HEK293 (cell line): ENCODE measurements at regions not wholly inside any gene's neighbourhood (a gene's known extent, or its start where the extent isn't known, plus 50 kb on each side); places are given as distances from the start of the nearest gene placed in this dataset.

Experiments
- CTCF ChIA-PET: fragments of 350-600 bp; formaldehyde crosslinking; extraction: SDS; loops from one replicate; lab custom pipeline; 2021; ENCODE audit warnings: antibody characterized with exemption; lab: Yijun Ruan, JAX
- POLR2A ChIA-PET: fragments of 300-600 bp; formaldehyde crosslinking; extraction: SDS; loops from one replicate; lab custom pipeline; 2020; ENCODE audit warnings: antibody characterized with exemption, inconsistent platforms; lab: Yijun Ruan, JAX
- H3K27ac ChIP-seq: fragments of 200-500 bp; sonication (Bioruptor generic); 2 replicates; pipeline ENCODE4 v1.5.1; 2014; ENCODE audit warnings: low read depth, low read length, control low read depth, inconsistent platforms; ENCODE audit errors: extremely low read depth
- H3K36me3 ChIP-seq, 2 experiments: fragments of 200-500 bp in 1 of 2; sonication (Bioruptor generic) in 1 of 2; 1 replicate in 1 of 2; 2 replicates in 1 of 2; pipeline ENCODE4 v1.5.1; 2014 to 2017; ENCODE audit warnings: inconsistent platforms in 2 of 2, low read length in 2 of 2; ENCODE audit not compliant: control insufficient read depth in 2 of 2, insufficient read depth in 1 of 2
- H3K4me1 ChIP-seq: fragments of 200-500 bp; sonication (Bioruptor generic); 2 replicates; pipeline ENCODE4 v1.5.1; 2014; ENCODE audit warnings: mild to moderate bottlenecking, low read length, inconsistent platforms; ENCODE audit not compliant: control insufficient read depth, insufficient read depth
- H3K4me3 ChIP-seq: 2 replicates; pipeline ENCODE4 v1.5.1; 2011; ENCODE audit warnings: low read depth, mild to moderate bottlenecking, control low read depth, low read length, moderate library complexity
- H3K9me3 ChIP-seq: fragments of 200-500 bp; sonication (Bioruptor generic); 2 replicates; pipeline ENCODE4 v1.5.1; 2014; ENCODE audit warnings: low read depth, low read length, inconsistent platforms; ENCODE audit not compliant: control insufficient read depth, insufficient read depth
- CTCF ChIP-seq: fragments of 450-650 bp; formaldehyde crosslinking; IDR thresholded peaks from 2 replicates; pipeline ENCODE4 v1.5.1; 2016; ENCODE audit warnings: missing biosample characterization, missing genetic modification characterization
- GLIS2 ChIP-seq: fragments of 450-650 bp; formaldehyde crosslinking; IDR thresholded peaks from 2 replicates; pipeline ENCODE4 v1.5.1; 2016; ENCODE audit warnings: missing biosample characterization, missing genetic modification characterization
- KLF17 ChIP-seq: fragments of 450-650 bp; formaldehyde crosslinking; IDR thresholded peaks from 2 replicates; pipeline ENCODE4 v1.5.1; 2016; ENCODE audit warnings: missing biosample characterization, missing genetic modification characterization
- KLF7 ChIP-seq: fragments of 450-650 bp; formaldehyde crosslinking; IDR thresholded peaks from 2 replicates; pipeline ENCODE4 v1.5.1; 2016; ENCODE audit warnings: missing biosample characterization, missing genetic modification characterization, borderline replicate concordance
- MYNN ChIP-seq: fragments of 450-650 bp; formaldehyde crosslinking; IDR thresholded peaks from 2 replicates; pipeline ENCODE4 v1.5.1; 2016; ENCODE audit warnings: missing biosample characterization, missing genetic modification characterization, borderline replicate concordance
- OVOL3 ChIP-seq: fragments of 450-650 bp; formaldehyde crosslinking; IDR thresholded peaks from 2 replicates; pipeline ENCODE4 v1.5.1; 2016; ENCODE audit warnings: missing biosample characterization, missing genetic modification characterization
- ZBTB20 ChIP-seq: fragments of 450-650 bp; formaldehyde crosslinking; IDR thresholded peaks from 2 replicates; pipeline ENCODE4 v1.5.1; 2016; ENCODE audit warnings: missing biosample characterization, missing genetic modification characterization
- ZFHX2 ChIP-seq: fragments of 450-650 bp; formaldehyde crosslinking; conservative IDR thresholded peaks from 2 replicates; pipeline ENCODE4 v1.5.1; 2016; ENCODE audit warnings: missing biosample characterization, missing genetic modification characterization
- ZFP37 ChIP-seq: fragments of 450-650 bp; formaldehyde crosslinking; IDR thresholded peaks from 2 replicates; pipeline ENCODE4 v1.5.1; 2016; ENCODE audit warnings: missing biosample characterization, missing genetic modification characterization
- ZNF133 ChIP-seq: fragments of 450-650 bp; formaldehyde crosslinking; IDR thresholded peaks from 2 replicates; pipeline ENCODE4 v1.5.1; 2016; ENCODE audit warnings: missing biosample characterization, missing genetic modification characterization
- ZNF174 ChIP-seq: fragments of 450-650 bp; formaldehyde crosslinking; IDR thresholded peaks from 2 replicates; pipeline ENCODE4 v1.5.0; 2017; ENCODE audit warnings: missing biosample characterization, mild to moderate bottlenecking, missing genetic modification characterization
- ZNF175 ChIP-seq: fragments of 450-650 bp; formaldehyde crosslinking; IDR thresholded peaks from 2 replicates; pipeline ENCODE4 v1.5.1; 2016; ENCODE audit warnings: missing biosample characterization, missing genetic modification characterization
- ZNF2 ChIP-seq: fragments of 450-650 bp; formaldehyde crosslinking; IDR thresholded peaks from 2 replicates; pipeline ENCODE4 v1.5.1; 2016; ENCODE audit warnings: missing biosample characterization, missing genetic modification characterization
- ZNF223 ChIP-seq: fragments of 450-650 bp; formaldehyde crosslinking; IDR thresholded peaks from 2 replicates; pipeline ENCODE4 v1.5.1; 2016; ENCODE audit warnings: missing biosample characterization, missing genetic modification characterization
- ZNF26 ChIP-seq: fragments of 450-650 bp; formaldehyde crosslinking; IDR thresholded peaks from 2 replicates; pipeline ENCODE4 v1.5.1; 2016; ENCODE audit warnings: missing biosample characterization, missing genetic modification characterization
- ZNF280D ChIP-seq: fragments of 450-650 bp; formaldehyde crosslinking; IDR thresholded peaks from 2 replicates; pipeline ENCODE4 v1.5.1; 2016; ENCODE audit warnings: missing biosample characterization, missing genetic modification characterization
- ZNF292 ChIP-seq: fragments of 450-650 bp; formaldehyde crosslinking; IDR thresholded peaks from 2 replicates; pipeline ENCODE4 v1.5.1; 2016; ENCODE audit warnings: low read depth, missing biosample characterization, missing genetic modification characterization, borderline replicate concordance
- ZNF324 ChIP-seq: fragments of 450-650 bp; formaldehyde crosslinking; IDR thresholded peaks from 2 replicates; pipeline ENCODE4 v1.5.1; 2016; ENCODE audit warnings: missing biosample characterization, missing genetic modification characterization
- ZNF341 ChIP-seq: fragments of 450-650 bp; formaldehyde crosslinking; IDR thresholded peaks from 2 replicates; pipeline ENCODE4; 2016; ENCODE audit warnings: low read depth, missing biosample characterization, missing genetic modification characterization
- ZNF354C ChIP-seq: fragments of 450-650 bp; formaldehyde crosslinking; IDR thresholded peaks from 2 replicates; pipeline ENCODE4 v1.5.1; 2016; ENCODE audit warnings: missing biosample characterization, missing genetic modification characterization, low read depth, borderline replicate concordance
- ZNF473 ChIP-seq: fragments of 450-650 bp; formaldehyde crosslinking; IDR thresholded peaks from 2 replicates; pipeline ENCODE4 v1.5.1; 2017; ENCODE audit warnings: missing biosample characterization, missing genetic modification characterization
- ZNF488 ChIP-seq: fragments of 450-650 bp; formaldehyde crosslinking; IDR thresholded peaks from 2 replicates; pipeline ENCODE4 v1.5.1; 2016; ENCODE audit warnings: missing biosample characterization, missing genetic modification characterization
- ZNF521 ChIP-seq: fragments of 450-650 bp; formaldehyde crosslinking; IDR thresholded peaks from 2 replicates; pipeline ENCODE4 v1.5.1; 2017; ENCODE audit warnings: missing biosample characterization, mild to moderate bottlenecking, missing genetic modification characterization
- ZNF596 ChIP-seq: fragments of 450-650 bp; IDR thresholded peaks from 2 replicates; pipeline ENCODE4 v1.5.0; 2018; ENCODE audit warnings: missing biosample characterization, mild to moderate bottlenecking, missing genetic modification characterization, moderate library complexity
- ZNF768 ChIP-seq: fragments of 450-650 bp; formaldehyde crosslinking; IDR thresholded peaks from 2 replicates; pipeline ENCODE4 v1.5.1; 2018; ENCODE audit warnings: missing biosample characterization, mild to moderate bottlenecking, missing genetic modification characterization
- ZNF791 ChIP-seq: fragments of 450-650 bp; formaldehyde crosslinking; IDR thresholded peaks from 2 replicates; pipeline ENCODE4 v1.5.1; 2016; ENCODE audit warnings: missing biosample characterization, missing genetic modification characterization
- ZNF792 ChIP-seq: fragments of 450-650 bp; formaldehyde crosslinking; IDR thresholded peaks from 2 replicates; pipeline ENCODE4 v1.5.1; 2016; ENCODE audit warnings: missing biosample characterization, missing genetic modification characterization
- ZSCAN4 ChIP-seq: fragments of 450-650 bp; formaldehyde crosslinking; IDR thresholded peaks from 2 replicates; pipeline ENCODE4 v1.5.1; 2017; ENCODE audit warnings: missing biosample characterization, missing genetic modification characterization

- TF ChIP-seq ZNF354C (tag by site-specific recombination): no peak
- TF ChIP-seq ZNF223 (tag by site-specific recombination): no peak
- TF ChIP-seq KLF17 (tag by site-specific recombination): no peak
- TF ChIP-seq ZNF174: no peak
- no peak for TF ChIP-seq ZNF521 (tag by site-specific recombination)
- TF ChIP-seq ZNF280D (tag by site-specific recombination): no peak
- TF ChIP-seq ZFHX2 (tag by site-specific recombination): no peak
- no peak for TF ChIP-seq ZNF473
- no peak for TF ChIP-seq ZNF133
- TF ChIP-seq ZNF791 (tag by site-specific recombination): no peak
- no peak for TF ChIP-seq ZNF792 (tag by site-specific recombination)
- TF ChIP-seq MYNN: no peak
- TF ChIP-seq GLIS2 (tag by site-specific recombination): no peak
- no peak for TF ChIP-seq KLF7
- no peak for TF ChIP-seq ZBTB20 (tag by site-specific recombination)
- no peak for TF ChIP-seq OVOL3 (tag by site-specific recombination)
- TF ChIP-seq ZNF596 (tag by site-specific recombination): no peak
- no peak for TF ChIP-seq ZSCAN4 (tag by site-specific recombination)
- no peak for TF ChIP-seq ZNF292
- TF ChIP-seq, all 188 proteins: peak for 0
- CTCF ChIA-PET: no interaction called here
- Histone ChIP-seq H3K27ac (no peak overlapping the region), H3K4me1 (peaks cover 17% of the 10 kb centered on the region), H3K9me3 (no peaks in the 10 kb centered on the region), H3K36me3 (no peaks in the 10 kb centered on the region), H3K4me3 (no peak overlapping the region)
- POLR2A ChIA-PET: no interaction called here
These were observed 285.3 kb upstream of the TMEM161B start for GRCh38 chr5:88553986-88554385.

- H3K36me3 ChIP-seq: no peaks in the 10 kb centered on the region
- H3K4me1 ChIP-seq: peaks cover 17% of the 10 kb centered on the region
- ChIA-PET CTCF (no interaction called here), POLR2A (no interaction called here)
- H3K4me3 ChIP-seq: no peak overlapping the region
- H3K27ac ChIP-seq: no peak overlapping the region
- H3K9me3 ChIP-seq: no peaks in the 10 kb centered on the region
- no peak for TF ChIP-seq CTCF (tag by site-specific recombination)
- no peak for TF ChIP-seq ZNF488 (tag by site-specific recombination)
- no peak for TF ChIP-seq ZFP37
- no peak for TF ChIP-seq ZNF26 (tag by site-specific recombination)
- no peak for TF ChIP-seq ZNF341 (tag by site-specific recombination)
- TF ChIP-seq ZNF2 (tag by site-specific recombination): no peak
- TF ChIP-seq ZNF175 (tag by site-specific recombination): no peak
- no peak for TF ChIP-seq ZNF768
- no peak for TF ChIP-seq ZBTB20 (tag by site-specific recombination)
- no peak for TF ChIP-seq ZNF324 (tag by site-specific recombination)
These were observed 284.7 kb upstream of the TMEM161B start for GRCh38 chr5:88553136-88553875.
